Stimulated activated CD8-positive, alpha-beta memory T cell treated with anti-CD3 and anti-CD28 coated beads, Interleukin-12 subunit alpha, Interleukin-12 subunit beta, amount 100 ng/mL, for 24 hours (primary cell): ENCODE measurements at regions not wholly inside any gene's neighbourhood (a gene's known extent, or its start where the extent isn't known, plus 50 kb on each side); places are given as distances from the start of the nearest gene placed in this dataset.
A peak's percentile ranks its signal among the peaks of the same experiment; 100 is the strongest.
"Not testable (repeated sequence)": the region's sequence is repeated elsewhere in the genome, so short reads cannot be mapped to it uniquely, and the experiment has no call there.

ENCODE experiments used
- DNase-seq: peaks from one replicate; pipeline ENCODE4 v3.0.0-alpha.2; 2020; ENCODE audit errors: extremely low read depth

DNA sequence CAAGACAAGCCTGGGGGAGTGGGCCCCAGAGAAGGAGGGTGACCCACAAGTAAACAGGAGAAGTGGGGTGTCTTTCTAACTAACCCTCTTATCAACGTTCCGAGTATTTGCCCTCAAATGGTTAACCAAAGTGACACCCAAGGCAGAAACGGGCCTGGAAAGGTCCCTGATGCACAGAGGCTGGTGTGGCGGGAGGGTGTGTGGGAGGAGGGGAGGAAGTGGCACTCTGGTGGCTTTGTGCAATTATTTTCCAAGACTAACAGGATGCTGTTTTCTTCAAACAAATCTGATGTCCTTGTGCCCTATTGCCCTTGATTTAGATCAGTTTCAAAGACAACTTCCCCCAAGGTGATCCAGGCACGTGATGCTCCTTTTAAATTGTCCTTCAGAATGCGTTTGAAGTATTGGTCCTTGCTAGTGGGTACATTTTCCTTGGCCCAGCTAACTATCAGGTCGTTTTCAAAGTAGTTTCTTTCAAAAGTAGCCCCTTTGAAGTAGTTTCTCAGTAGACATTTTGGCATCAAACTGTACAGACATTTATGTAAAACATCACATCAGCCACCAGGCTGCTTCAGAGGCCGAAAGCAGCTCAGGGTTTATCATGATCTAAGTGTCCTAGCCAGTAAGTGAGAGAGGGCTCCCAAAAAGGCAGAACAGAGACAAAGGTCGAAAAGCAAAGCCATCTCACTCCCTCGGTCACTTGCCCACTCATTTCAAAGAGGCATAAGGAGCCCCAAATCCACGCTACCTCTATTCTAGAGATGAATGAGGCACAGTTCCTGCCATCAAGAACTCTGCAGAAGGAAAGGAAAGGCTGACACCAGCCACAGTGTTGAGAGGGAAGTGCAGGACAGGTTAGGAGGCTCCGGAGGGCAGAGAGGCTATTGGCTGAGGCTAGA is 371.1 kb upstream of the ID2 start:
- DNase-seq = peak; percentile 31

DNA sequence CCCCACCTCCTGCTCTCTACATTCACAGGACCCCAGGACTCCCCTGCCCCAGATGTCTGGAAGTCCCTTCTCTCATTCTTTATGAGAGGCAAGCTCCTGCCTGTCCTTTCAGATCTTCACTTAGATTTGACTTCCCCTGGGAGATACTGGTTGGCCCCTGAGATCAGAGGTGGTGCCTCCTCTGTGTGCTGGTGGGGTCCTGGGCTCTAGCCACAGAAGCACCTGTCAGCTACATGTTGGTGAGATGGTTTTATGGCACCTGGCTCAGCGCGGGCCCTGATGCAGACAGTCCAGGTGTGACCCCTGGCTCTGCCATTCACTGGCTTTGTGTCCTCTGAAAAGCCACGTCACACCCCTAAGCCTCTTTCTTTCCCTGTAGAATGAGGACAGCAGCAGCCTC is 369.6 kb upstream of the ID2 start:
- no peak for DNase-seq

DNA sequence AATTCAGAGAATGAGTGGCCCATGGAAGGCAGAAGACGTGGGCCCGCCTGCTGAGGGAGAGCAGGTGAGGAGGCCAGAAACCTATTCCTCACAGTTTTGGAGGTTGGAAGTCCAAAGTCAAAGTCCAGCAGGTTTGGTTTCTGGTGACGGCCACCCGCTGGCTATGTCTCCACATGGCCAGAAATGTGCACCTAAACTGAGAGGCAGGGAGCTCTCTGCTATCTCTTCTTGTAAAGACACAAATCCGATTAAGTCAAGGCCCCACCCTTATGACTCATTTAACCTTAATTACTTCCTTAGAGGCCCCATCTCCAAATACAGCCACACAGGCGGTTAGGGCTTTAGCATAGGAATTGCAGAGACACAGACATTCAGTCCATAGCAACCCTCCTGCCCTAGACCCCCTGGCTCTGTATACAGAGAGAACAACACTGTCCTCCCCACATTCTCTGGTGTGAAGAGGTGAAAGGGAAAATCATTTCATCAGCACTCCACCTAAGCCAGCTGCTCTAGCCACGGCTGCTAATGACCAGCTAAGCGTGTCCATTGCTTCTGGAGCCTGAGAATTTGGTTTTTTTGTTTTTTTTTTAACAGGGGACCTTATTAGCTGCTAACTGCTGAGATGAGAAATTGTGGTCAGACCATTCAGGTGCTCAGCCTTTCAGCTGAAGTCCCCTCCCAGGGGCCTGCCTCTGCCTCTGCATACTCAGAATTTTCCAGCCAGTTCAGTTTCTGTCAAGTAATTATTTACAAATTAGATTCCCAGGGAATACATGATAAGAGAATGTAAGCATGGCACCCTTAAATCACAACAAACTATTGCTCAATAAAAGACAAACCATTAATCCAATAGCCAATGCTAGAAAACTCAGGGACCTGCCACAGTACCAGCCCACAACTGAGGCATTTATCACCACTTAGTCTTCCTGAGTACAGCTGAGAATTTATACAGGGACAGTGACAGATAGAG is 368.7 kb upstream of the ID2 start:
- DNase-seq = no peak

DNA sequence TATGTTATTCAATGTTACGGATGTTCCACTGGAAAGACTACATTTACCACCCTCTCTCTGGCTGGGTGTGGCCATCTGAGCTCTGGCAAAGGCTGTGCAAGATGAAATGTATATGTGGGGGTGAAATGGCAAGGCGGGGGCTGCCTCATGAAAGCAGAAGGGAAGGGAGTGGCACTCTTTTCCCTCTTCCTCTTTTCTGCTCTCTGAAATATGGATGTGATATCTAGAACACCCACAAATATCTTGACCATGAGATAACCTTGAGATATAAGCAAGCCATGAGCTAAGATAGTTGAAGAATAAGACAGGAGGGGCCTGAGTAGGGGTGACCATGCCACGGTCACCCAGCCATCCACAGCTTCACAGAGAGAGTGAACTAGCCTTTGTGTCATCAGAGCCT is 367.8 kb upstream of the ID2 start:
- no peak for DNase-seq

DNA sequence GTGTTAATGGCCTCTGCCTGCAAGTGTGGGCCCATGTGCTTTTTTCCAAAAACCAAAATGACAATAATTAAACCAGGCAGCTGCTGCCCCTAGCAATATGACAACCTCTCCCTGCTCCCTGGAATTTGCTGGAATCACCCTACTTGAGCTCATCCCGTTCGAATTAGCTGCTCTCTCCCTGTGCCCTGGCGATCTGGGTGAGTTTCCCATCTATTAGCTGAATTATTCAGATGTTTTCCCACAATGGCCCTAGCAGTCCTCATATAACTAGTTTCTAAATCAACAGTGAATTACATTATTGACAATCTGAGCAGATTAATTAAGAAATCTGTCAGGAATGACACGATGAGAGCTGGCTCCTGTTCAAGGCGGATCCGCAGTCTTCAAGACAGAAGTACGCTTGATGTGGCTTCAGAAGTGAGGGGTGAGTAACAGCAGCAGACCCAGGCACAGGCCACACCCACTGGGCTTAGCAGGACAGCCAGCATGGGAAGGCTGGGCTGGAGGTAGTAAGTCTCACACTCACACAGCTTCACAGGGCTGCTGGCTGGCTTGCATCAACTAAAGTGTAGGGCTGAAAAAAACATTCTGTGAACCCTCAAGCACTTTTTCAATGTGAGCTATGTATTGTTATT is 366.2 kb upstream of the ID2 start:
- DNase-seq = no peak

DNA sequence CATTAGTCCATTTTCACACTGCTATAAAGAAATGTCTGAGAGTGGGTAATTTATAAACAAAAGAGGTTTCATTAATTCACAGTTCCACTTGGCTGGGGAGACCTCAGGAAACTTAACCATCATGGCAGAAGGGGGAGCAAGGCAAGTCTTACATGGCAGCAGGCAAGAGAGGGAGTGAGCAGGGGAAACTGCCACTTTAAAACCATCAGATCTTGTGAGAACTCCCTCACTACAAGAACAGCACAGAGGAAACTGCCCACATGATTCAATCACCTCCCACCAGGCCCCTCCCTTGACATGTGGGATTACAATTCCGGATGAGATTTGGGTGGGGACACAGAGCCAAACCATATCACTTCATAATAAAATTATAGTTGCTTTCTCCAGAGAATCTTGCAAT is 365.5 kb upstream of the ID2 start:
- DNase-seq = no peak

DNA sequence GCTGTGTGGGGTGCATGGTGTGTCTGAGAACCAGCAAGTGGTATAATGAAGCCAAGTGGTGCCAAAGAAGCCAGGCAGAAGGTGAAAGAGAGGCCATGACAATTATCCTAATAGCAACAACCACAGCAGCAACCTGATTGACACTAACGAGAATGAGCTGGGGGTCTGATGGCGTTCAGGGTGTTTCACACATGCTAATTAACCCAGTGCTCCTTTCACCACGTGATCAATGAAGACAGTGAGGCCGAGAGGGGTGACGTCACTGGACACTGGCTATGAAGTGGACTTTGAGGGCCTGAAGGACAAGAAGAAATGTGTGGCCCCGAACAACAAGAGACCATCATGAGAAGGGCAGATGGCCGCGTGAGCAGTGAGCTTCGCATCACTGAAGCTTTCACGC is 364.4 kb upstream of the ID2 start:
- no peak for DNase-seq

DNA sequence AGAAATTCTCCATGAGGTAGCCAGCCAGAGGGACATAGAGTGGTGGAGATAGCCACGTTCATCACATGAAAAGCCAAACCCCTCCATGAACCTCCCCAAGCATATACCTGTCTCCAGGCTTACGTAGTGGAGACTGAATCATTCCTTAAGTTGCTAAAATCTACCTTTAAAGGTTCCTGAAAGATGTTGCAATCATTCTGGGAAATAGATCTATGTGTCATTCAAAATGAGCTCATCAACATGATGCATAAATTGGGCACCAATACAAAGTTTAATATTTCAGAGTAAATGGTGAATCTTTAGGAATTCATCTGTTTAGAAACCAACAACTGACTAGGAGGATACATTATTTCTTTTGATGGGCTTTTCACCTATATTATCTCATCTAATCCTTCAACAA is 362.6 kb upstream of the ID2 start:
- no peak for DNase-seq

DNA sequence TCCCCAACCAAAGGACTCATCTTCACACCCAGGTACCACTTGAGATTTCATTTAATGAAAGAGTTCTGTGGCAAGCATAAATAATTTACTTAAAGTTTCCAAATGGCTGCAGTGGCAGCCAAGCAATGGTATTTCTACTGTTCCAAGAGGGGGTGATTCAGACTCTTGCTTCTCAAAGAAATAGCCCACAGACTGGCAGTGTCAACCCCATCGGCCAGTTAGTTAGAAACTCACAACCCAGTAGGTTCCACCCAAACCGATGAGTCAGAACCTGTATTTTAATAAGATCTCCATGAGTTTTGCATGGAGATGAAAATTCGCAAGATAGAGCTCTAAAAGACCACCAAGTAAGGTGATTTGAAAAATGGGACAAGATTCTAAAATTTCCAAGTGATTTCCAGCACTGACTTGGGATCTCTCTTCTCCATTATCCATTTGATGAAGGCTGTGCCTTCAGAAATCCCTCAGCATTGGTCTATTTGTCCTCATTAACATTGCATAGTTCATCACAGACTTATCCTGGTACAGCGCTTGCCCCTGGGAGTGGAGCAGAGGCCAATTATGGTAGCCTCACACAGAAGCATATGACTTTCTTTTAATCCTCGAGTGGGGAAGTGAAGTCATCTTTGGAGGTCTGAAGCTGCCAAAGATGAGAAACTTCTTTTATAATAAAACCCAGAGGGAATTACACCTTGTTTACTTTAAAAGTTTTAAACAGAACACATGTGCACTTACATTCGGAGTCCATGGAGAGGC is 361.4 kb upstream of the ID2 start:
- DNase-seq = no peak

DNA sequence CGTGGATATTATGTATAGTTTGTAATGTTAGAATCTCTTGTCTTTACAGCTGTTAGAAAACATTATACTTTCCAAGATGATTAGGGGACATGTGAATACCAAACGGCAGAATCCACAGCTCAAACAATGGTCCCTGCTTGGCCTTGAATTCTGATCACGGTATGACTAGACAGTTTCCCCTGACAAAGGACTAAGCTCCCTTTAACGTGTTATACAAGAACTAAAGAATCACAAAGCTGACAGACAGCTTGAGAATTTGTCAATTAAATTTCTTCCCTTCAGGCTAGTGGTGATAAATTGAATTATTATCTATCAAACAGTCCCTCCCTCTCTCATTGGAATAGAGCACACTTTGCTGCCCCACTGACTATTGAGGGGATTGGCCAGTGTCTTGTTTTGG is 359.2 kb upstream of the ID2 start:
- no peak for DNase-seq

DNA sequence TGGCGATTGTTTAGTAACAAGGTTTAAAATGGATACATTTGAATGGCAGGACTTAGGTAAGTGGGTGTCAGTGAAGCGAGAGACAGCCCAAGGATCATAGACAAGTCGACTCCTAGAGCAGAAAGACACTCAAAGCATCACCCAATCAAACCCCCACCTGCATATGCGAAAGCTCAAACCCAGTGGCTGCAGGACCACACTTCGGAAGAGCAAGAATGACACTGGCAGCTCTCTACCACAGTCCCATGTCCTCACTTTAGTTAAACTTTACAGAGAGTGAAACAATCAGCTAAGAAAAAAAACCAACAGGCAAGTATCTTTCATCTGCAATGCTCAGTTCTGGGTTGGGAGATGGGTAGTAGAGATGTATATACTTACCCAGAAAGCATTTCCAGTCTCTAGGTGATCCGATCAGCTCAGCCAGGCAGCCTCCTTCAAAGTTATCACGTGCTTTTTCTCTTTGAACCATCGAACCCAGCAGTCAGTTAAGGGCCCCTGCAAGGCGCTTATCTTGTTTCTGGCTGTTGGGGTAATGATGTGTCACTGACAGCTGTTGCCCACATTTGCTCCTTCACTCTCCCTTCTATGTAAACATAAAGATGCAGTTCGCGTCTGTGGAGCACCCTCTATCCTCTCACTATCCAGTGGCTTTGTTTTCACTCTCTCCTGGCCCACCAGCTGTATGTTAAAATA is 357.5 kb upstream of the ID2 start:
- no peak for DNase-seq

DNA sequence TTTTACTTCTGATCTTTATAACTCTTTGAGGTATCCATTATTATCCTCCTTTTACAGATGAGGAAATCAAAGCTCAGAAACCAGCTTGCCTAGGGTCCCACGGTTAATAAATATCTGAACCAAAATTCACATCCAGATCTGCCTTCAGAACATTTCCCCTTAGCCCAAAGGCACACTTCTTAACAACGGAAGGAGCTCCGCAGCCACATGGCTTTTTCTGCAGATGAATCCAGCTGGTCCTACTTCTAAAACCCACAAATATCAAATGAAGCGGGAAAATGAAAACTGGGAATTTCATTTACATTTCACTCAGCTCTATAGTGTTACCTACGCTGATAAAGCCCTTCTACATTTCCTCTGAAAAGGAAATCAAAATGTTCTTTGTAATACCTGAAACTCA is 357.0 kb upstream of the ID2 start:
- DNase-seq = no peak

DNA sequence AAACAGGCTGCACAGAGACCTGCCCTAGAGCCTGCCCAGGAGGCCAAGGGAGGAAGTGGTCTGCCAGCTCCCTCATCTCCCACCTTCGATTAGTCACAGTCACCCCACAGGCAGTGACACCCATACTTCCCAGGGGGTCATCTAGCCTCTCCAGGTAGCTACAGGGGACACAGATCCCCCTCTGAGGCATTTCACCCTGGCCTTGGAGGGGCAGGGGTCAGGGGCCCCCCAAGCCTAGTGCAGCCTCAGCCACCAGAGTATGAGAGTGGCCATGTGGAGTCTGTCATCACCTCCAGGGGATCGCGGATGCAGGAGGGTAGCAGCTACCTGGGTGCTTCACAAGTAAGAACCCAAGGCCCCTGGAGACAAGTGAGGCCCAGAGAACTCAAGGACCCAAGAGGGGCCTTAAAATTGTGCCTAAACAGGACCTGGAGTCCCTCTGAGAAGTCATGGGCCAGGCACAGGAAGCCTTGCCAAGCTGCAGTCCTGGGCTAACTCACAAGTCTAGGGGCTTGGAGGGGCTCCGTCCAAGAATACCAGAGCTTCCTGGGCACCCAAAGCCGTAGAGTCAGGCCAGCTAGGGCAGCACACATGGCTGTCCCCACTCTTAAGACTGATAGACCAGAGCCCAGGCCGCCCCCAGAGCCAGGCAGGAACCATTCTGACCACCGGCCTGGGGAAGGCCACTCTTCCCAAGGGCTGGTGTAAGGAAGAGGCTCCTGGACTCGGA is 354.3 kb upstream of the ID2 start:
- DNase-seq = no peak

DNA sequence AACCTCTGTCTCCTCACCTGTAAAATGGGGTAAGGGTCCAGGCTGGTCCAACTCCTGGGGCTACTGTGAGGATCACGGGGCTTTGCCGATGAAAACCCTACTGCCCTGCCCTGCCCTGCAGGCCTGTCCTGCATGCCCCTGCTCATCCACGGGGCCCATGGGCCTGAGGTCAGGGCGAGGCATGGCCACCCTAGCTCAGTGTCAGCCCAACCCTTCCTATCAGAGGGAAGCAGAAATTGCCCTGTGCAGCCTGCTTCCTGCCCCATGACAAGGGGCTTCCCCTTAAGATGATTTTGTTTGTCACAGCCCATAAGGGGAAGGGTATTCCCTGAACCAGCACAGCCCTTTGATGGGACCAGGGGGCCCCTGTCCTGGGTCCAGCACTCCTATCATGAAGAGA is 353.6 kb upstream of the ID2 start:
- no peak for DNase-seq

DNA sequence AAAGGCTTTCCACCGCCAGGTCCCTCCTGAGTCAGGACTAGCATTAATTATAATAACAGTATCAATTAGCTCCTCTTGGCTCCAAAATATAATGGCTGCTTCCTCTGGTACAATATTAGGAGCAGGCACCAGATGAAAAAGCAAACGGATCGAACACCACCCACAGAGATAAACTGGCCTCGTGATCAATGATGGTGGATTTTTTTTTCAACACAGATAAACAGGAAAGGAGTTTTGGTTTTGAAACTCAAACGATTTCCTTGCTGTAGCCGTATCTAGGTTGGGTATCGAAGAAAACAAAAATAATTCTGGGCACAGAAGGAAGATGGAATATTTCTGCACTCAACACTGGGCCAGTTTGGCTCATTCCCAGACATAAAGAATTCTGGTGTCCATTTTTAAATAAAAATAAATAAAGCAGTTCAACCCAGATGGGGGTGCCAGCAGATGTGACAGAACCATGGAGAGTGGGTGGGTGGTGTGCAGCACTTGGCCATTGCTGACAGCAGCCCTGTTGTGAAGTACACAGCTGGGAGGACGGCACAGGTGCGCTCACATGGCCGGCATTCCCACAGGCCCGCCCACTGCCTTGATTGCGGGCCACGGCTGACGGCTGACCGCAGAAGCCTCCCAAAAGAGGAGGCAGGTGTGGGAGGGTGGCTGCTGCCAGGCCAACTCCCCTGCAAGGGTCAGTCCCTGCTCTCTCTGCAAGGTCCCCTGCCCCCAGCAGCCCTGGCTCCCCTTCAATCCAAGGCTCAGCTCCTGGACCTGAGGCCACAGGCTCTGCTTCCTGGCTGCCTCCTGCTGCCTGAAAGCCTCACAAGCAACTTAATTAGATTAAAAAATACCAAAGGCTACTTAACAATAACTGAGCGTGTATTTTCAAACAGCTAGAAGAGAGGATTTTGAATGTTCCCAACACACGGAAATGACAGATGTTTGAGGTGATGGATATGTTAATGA is 351.9 kb upstream of the ID2 start:
- no peak for DNase-seq

DNA sequence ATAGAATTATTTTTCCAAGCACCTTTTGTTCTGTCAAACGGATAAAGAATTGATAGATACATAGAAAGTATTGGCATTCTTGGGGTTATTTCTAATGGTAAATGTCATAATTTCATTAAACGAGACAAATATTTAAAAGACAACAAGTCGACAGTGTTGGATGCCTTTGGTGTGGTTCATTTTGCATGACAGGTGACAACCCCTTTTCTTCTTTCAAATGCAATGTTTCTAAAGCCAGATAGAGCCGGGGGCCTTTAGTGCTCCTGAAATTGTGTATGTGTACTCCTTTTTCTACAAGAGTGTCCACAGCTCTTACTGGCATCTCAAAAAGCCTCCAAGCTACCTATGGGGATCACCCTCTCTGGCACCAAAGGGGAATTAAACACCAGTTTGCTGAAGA is 350.8 kb upstream of the ID2 start:
- DNase-seq = no peak

DNA sequence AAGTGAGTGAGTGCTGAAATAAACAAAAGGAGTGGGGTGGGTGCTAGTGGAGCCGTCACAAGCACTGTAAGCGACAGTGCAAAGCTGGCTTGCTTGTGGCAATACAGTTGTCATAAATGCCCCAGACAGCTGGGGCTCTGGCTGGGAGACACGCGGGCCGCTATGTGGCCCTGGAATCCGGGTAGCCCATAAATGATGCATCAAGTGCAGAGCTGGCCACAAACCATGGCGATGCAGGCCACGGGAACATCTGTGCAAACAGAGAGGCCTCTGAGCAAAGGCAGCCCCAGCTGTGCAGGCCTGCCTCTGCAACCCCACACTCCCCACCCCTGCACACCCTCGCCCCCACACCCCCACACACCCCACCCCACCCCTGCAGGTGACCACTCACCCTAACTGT is 349.2 kb upstream of the ID2 start:
- no peak for DNase-seq

DNA sequence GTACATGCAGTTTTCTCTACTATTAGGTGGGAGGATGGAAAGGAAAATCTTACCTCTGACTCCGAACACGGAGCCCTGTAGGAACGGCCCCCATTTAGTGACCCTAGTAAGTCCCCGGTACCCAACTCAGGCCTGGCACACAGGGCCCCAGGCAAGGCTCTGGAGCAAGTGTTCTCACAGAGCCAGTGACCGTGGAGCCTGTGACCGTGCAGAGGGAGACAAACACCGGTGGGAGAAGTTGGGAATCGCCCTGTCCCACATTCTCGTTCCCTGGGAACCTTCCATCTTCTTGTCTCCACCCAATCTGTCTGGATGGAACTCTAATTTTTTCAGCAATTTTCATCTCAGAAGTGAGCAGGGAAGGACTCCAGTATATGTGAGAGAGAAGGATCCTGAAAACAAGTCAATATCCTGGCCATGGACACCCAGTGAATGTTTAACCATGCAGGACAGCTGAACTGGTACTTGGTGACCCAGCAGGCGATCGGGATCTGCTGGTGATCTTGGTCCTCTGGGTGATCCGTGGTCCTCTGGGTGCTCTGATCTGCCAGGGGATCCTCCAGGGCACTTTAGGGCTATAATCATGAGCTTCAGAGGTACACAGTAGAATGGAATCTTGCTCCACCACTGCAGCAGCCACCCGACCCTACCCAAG is 348.6 kb upstream of the ID2 start:
- DNase-seq = no peak

DNA sequence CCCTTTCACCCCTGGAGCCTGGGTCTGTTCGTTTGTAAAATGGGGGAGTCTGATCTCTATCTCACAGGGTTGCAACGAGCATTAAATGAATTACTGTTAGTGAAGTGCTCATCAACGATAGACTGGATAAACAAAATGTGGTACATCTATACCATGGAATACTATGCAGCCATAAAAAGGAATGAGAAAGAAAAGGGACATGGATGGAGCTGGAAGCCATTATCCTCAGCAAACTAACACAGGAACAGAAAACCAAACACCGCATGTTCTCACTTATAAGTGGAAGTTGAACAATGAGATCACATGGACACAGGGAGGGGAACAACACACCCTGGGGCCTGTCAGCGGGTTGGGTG is 348.0 kb upstream of the ID2 start:
- not testable (repeated sequence) for DNase-seq
